Gastrocnemius medialis (tissue), 4 donors: ENCODE measurements at regions not wholly inside any gene's neighbourhood (a gene's known extent, or its start where the extent isn't known, plus 50 kb on each side); places are given as distances from the start of the nearest gene placed in this dataset.

Source experiments
- ATAC-seq, 2 donors: fragments of 150-250 bp; one replicate each; pipeline ENCODE4 v1.9.1; 2016
- DNase-seq, 2 donors: peaks; one replicate each; pipeline ENCODE4 v3.0.0-alpha.2; 2019
- H3K27ac ChIP-seq, 4 donors: fragments of 200-600 bp; sonication (generic); 1 replicate in 1 of 4; 2 replicates in 3 of 4; pipeline ENCODE4 v1.5.1; 2016 to 2018; ENCODE audit warnings: mild to moderate bottlenecking in 2 of 4, moderate library complexity in 1 of 4
- H3K27me3 ChIP-seq, 3 donors: fragments of 200-600 bp; sonication (generic) in 2 of 3; 1 replicate in 1 of 3; 2 replicates in 2 of 3; pipeline versions ENCODE4 v1.5.1 to v1.6.0; 2016 to 2019; ENCODE audit warnings: mild to moderate bottlenecking in 1 of 3, moderate library complexity in 1 of 3
- H3K36me3 ChIP-seq, 2 donors: fragments of 200-600 bp; sonication (generic) in 1 of 2; one replicate each; pipeline ENCODE4 v1.5.1; 2017 to 2018
- H3K4me1 ChIP-seq, 2 donors: fragments of 200-600 bp; sonication (generic) in 1 of 2; one replicate each; pipeline ENCODE4 v1.5.1; 2016 to 2017; ENCODE audit warnings: mild to moderate bottlenecking in 2 of 2
- H3K4me3 ChIP-seq, 4 donors: fragments of 200-600 bp; sonication (generic) in 3 of 4; 1 replicate in 1 of 4; 2 replicates in 3 of 4; pipeline ENCODE4 v1.5.1; 2016 to 2019; ENCODE audit warnings: mild to moderate bottlenecking in 2 of 4
- H3K9me3 ChIP-seq, 3 donors: fragments of 200-600 bp; sonication (generic) in 2 of 3; 1 replicate in 1 of 3; 2 replicates in 2 of 3; pipeline ENCODE4 v1.5.1; 2016 to 2019
- POLR2A ChIP-seq, 2 donors: fragments of 450-650 bp; IDR thresholded peaks; one replicate each; pipeline ENCODE4 v1.6.1; 2017; ENCODE audit warnings: antibody characterized with exemption in 2 of 2, mild to moderate bottlenecking in 2 of 2, moderate library complexity in 2 of 2
- in situ Hi-C, 4 donors: fragments of 200-750 bp; cut with MboI; loops; one replicate each; pipeline versions ENCODE4 v1.15.0 to v1.8.0; 2017; ENCODE audit warnings: low sequenced_read_pairs in 4 of 4
- intact Hi-C: fragments of 100-400 bp; cut with DNase I; formaldehyde crosslinking; loops from one replicate; pipeline ENCODE4 v1.15.1; 2023; ENCODE audit warnings: low total_unique reads
- microRNA counts, 2 donors: library from miRNA; unstranded; fragments of <30 nt; microRNA quantifications; one replicate each; lab custom pipeline; 2016
- microRNA-seq, 2 donors: library from miRNA; unstranded; fragments of <30 nt; microRNA quantifications; one replicate each; pipeline ENCODE4, GENCODE V29; 2016; ENCODE audit warnings: borderline replicate concordance in 2 of 2
- TF ChIP-seq, protein P1 (sequence below), 5 experiments: fragments of 450-650 bp in 3 of 5; fragments of 200-600 bp in 2 of 5; sonication (generic) in 2 of 5; IDR thresholded peaks in 4 of 5; conservative IDR thresholded peaks in 1 of 5; 1 replicate in 4 of 5; 2 replicates in 1 of 5; pipeline ENCODE4 v1.5.1; 2016 to 2019; ENCODE audit warnings: antibody characterized with exemption in 5 of 5, mild to moderate bottlenecking in 3 of 5, moderate library complexity in 3 of 5

DNA sequence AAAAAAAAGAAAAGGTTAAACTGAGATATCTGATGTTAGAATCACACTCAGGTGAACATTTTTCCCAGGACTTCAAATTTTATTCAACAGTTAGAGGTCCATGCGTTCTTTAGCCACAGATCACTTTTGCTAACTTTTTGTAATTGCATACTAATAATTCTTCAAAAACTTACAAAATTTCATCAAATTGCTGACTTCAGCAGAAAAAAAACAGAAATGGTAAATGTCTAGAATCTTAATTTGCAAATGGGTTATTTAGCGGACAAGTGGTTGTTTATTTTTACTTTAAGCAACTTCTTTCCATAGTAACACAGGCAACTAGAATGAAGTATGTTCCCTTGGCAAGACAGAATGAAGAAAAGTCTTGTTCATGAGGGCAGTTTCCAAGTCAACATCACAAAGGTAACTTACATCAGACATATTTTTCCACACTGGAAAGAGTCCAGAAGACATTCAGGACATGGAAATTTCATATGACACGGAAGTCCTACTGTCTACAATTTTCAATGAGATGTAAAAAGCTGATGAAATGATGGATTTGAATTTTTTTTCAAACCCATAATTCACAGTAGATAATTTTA, 62.5 kb upstream of the SOX5 start:
- no peak for DNase-seq
- Histone ChIP-seq H3K27me3 (no peaks in the 10 kb centered on the region), H3K36me3 (no peaks in the 10 kb centered on the region), H3K4me3 (no peak overlapping the region), H3K9me3 (no peaks in the 10 kb centered on the region), H3K4me1 (no peaks in the 10 kb centered on the region), H3K27ac (no peak overlapping the region)
- TF ChIP-seq, protein P1, sequence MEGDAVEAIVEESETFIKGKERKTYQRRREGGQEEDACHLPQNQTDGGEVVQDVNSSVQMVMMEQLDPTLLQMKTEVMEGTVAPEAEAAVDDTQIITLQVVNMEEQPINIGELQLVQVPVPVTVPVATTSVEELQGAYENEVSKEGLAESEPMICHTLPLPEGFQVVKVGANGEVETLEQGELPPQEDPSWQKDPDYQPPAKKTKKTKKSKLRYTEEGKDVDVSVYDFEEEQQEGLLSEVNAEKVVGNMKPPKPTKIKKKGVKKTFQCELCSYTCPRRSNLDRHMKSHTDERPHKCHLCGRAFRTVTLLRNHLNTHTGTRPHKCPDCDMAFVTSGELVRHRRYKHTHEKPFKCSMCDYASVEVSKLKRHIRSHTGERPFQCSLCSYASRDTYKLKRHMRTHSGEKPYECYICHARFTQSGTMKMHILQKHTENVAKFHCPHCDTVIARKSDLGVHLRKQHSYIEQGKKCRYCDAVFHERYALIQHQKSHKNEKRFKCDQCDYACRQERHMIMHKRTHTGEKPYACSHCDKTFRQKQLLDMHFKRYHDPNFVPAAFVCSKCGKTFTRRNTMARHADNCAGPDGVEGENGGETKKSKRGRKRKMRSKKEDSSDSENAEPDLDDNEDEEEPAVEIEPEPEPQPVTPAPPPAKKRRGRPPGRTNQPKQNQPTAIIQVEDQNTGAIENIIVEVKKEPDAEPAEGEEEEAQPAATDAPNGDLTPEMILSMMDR (IDR thresholded peaks at IDR 0.05 in 4 of 5, conservative IDR thresholded peaks at IDR 0.05 in 1 of 5): no peak
- TF ChIP-seq POLR2A (IDR thresholded peaks at IDR 0.05): no peak
- intact Hi-C loops: no loop called here
- in situ Hi-C loops: no loop called here
- no peak for ATAC-seq

DNA sequence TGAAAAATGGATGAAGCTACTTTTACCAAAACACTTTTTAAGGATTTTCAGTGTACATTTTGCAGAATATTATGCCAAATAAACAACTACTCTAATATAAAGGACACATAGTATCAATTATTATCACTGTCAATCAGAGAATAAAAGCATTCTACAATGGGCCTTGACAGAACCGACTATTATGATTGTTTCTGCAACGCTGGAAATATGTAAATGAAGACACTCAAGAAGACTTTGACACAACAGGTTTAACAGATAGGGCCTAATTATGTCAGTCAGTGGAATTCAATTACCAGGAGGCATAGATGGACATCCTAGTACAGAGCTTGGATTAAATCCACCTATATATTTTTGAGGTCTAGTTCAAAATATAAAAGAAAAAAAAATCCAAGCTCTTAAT, 58.7 kb upstream of the SOX5 start:
- H3K27ac ChIP-seq: no peak overlapping the region
- H3K27me3 ChIP-seq: no peaks in the 10 kb centered on the region
- in situ Hi-C loops: no loop called here
- DNase-seq (no peak), ATAC-seq (no peak)
- H3K4me1 ChIP-seq: no peaks in the 10 kb centered on the region
- TF ChIP-seq, protein P1 (IDR thresholded peaks at IDR 0.05 in 4 of 5, conservative IDR thresholded peaks at IDR 0.05 in 1 of 5): no peak
- TF ChIP-seq POLR2A (IDR thresholded peaks at IDR 0.05): no peak
- H3K36me3 ChIP-seq: no peaks in the 10 kb centered on the region
- no peaks in the 10 kb centered on the region for H3K9me3 ChIP-seq
- H3K4me3 ChIP-seq: no peak overlapping the region
- intact Hi-C loops: no loop called here

MicroRNAs in the stretch of these regions (microRNA counts, 767-probe panel; counts per million panel counts)
- 356 to 448 counts per million in 2 donors for microRNA hsa-miR-920 (lab: Ali Mortazavi, UCI)

Small RNA genes in the stretch of these regions (microRNA-seq; reads per million reads assigned to microRNA genes)
- gene MIR920: 0 reads per million in 2 donors
